ENCODE measurements at regions not wholly inside any gene's neighbourhood (a gene's known extent, or its start where the extent isn't known, plus 50 kb on each side); places are given as distances from the start of the nearest gene placed in this dataset.

DNA sequence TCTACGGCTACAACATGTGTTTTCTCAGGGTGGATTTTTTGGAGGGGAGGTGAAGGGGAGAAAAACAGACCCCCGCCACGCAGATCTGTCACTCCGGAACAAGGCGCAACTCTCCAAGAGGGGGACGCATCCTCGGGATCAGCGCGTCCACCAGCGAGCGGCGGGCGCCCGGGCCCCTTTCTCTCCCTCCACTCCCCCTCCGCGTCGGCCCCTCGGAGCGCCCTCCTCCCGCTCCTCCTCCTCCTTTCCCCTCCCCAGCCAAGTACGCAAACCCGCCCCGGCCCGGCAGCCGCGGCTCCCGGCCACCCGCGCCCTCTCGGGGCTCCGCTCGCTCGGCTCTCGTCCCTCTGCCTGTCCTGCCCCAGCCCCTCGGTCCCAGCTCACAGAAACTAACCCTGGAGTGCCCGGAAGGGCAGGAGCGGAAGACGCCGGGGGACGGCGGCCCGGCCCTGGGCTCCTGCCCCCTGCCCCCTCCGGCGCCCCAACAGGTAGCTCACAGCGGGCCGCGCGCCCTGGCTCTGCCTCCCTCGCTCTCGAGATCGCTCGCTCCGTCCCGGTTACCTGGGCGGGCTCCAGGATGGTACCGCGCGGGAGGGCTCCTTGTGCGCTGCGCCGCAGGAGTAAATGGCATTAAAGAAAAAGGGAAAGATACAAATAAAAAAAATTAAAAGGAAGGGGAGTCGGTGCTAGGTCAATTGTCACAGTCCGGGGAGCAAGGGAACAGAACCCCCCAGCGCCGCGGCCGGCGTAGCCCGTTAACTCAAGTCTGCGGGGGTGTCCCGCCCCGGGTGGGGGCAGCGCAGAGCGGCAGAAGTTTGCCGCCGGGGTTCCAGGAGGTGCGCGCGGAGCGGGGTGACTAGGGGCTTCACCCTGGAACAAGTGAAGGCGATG is 131.4 kb upstream of the C11orf58 start:
- peak; percentile 58 for TF ChIP-seq EZH2 (IDR thresholded peaks at IDR 0.05; ENCODE audit: borderline replicate concordance, insufficient read depth, low read depth, low read length, poor library complexity, severe bottlenecking)
- TF ChIP-seq, protein P1, sequence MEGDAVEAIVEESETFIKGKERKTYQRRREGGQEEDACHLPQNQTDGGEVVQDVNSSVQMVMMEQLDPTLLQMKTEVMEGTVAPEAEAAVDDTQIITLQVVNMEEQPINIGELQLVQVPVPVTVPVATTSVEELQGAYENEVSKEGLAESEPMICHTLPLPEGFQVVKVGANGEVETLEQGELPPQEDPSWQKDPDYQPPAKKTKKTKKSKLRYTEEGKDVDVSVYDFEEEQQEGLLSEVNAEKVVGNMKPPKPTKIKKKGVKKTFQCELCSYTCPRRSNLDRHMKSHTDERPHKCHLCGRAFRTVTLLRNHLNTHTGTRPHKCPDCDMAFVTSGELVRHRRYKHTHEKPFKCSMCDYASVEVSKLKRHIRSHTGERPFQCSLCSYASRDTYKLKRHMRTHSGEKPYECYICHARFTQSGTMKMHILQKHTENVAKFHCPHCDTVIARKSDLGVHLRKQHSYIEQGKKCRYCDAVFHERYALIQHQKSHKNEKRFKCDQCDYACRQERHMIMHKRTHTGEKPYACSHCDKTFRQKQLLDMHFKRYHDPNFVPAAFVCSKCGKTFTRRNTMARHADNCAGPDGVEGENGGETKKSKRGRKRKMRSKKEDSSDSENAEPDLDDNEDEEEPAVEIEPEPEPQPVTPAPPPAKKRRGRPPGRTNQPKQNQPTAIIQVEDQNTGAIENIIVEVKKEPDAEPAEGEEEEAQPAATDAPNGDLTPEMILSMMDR (IDR thresholded peaks at IDR 0.05): no peak
- H3K4me1 ChIP-seq (ENCODE audit: control insufficient read depth in 2 of 2, insufficient read depth in 2 of 2, low read length in 2 of 2): peaks cover 34 to 52% of the 10 kb centered on the region in 2 donors
- H3K4me3 ChIP-seq (ENCODE audit: control extremely low read depth in 1 of 5, extremely low read depth in 1 of 5, insufficient read depth in 1 of 5, low read depth in 2 of 5, low read length in 4 of 5): peak overlapping the region in 1 of 5 experiments; percentile 10
- 6% methylated on average over 80 of the region's 81 CpGs for WGBS (ENCODE audit: insufficient coverage)
- H3K27ac ChIP-seq (ENCODE audit: low read length in 2 of 2): no peak overlapping the region
- H2AFZ ChIP-seq (ENCODE audit: insufficient read depth, low read depth, low read length, poor library complexity, severe bottlenecking): no peak overlapping the region
- intact Hi-C loops (cut with micrococcal nuclease): no loop called here
- ATAC-seq (ENCODE audit: low read depth): no peak
- H3K9me3 Mint-ChIP-seq (ENCODE audit: insufficient read depth): peaks cover 4% of the 10 kb centered on the region
- H3K4me2 ChIP-seq (replicated peaks; ENCODE audit: low read depth, low read length, poor library complexity, severe bottlenecking): peak overlapping the region; percentile 67
- ChIA-PET CTCF (interaction anchor here (0.6 kb wide), 1 partner anchor 10 kb away, joined by 3 read pairs; no protein-coding TSS in a partner anchor), POLR2A (no interaction called here)
- H3K79me2 ChIP-seq (ENCODE audit: control insufficient read depth, insufficient read depth, low read length): no peaks in the 10 kb centered on the region
- H3K27me3 ChIP-seq (replicated peaks in 1 of 4; ENCODE audit: control extremely low read depth in 1 of 4, control insufficient read depth in 3 of 4, insufficient read depth in 4 of 4, low read length in 3 of 4): peaks cover 0 to 79% (median 76%) of the 10 kb centered on the region in 4 experiments
- H3K27me3 Mint-ChIP-seq: peaks cover 50% of the 10 kb centered on the region
- H3K4me1 Mint-ChIP-seq: peaks cover 25% of the 10 kb centered on the region
- peak overlapping the region; percentile 80 for H3K4me3 Mint-ChIP-seq
- H4K20me1 ChIP-seq (ENCODE audit: control insufficient read depth, insufficient read depth, low read length, poor library complexity, severe bottlenecking): no peaks in the 10 kb centered on the region
- peaks cover 0 to 60% (median 10%) of the 10 kb centered on the region in 3 donors for H3K9me3 ChIP-seq (ENCODE audit: control extremely low read depth in 1 of 3, control insufficient read depth in 2 of 3, insufficient read depth in 1 of 3, low read length in 2 of 3)
- no peak overlapping the region for H3K9ac ChIP-seq (ENCODE audit: low read length)
- H3K27ac Mint-ChIP-seq: no peak overlapping the region
- peak; percentile 7 for DNase-seq
- H3K36me3 ChIP-seq (replicated peaks in 1 of 2; ENCODE audit: control extremely low read depth in 1 of 2, control insufficient read depth in 1 of 2, extremely low read depth in 1 of 2, insufficient read depth in 2 of 2, low read length in 1 of 2): no peaks in the 10 kb centered on the region
